ENCODE measurements at regions not wholly inside any gene's neighbourhood (a gene's known extent, or its start where the extent isn't known, plus 50 kb on each side); places are given as distances from the start of the nearest gene placed in this dataset.

GRCh38 chr10:33612551-33612950 lies 278.1 kb upstream of the NRP1 start:
- DNase-seq (ENCODE audit: extremely low spot score, unreplicated experiment): no peak
- no peak overlapping the region for H3K27ac Mint-ChIP-seq (ENCODE audit: unreplicated experiment)
- peaks cover 8% of the 10 kb centered on the region for H3K4me1 Mint-ChIP-seq (ENCODE audit: unreplicated experiment)
- H3K4me3 Mint-ChIP-seq (ENCODE audit: unreplicated experiment): no peak overlapping the region
- H3K9me3 Mint-ChIP-seq (ENCODE audit: unreplicated experiment): peaks cover 11% of the 10 kb centered on the region
- peaks cover 29% of the 10 kb centered on the region for H3K27me3 Mint-ChIP-seq (ENCODE audit: unreplicated experiment)
- no peak for TF ChIP-seq CTCF (IDR thresholded peaks at IDR 0.05)
- no peaks in the 10 kb centered on the region for H3K36me3 Mint-ChIP-seq (ENCODE audit: unreplicated experiment)

- Mint-ChIP-seq H3K36me3 (ENCODE audit: unreplicated experiment) (no peaks in the 10 kb centered on the region), H3K27ac (ENCODE audit: unreplicated experiment) (no peak overlapping the region), H3K4me3 (ENCODE audit: unreplicated experiment) (no peak overlapping the region), H3K27me3 (ENCODE audit: unreplicated experiment) (peaks cover 29% of the 10 kb centered on the region), H3K9me3 (ENCODE audit: unreplicated experiment) (peaks cover 11% of the 10 kb centered on the region), H3K4me1 (ENCODE audit: unreplicated experiment) (peaks cover 8% of the 10 kb centered on the region)
- no peak for DNase-seq (ENCODE audit: extremely low spot score, unreplicated experiment)
- no peak for TF ChIP-seq CTCF (IDR thresholded peaks at IDR 0.05)
These were observed 277.6 kb upstream of the NRP1 start for GRCh38 chr10:33612116-33612515.

GRCh38 chr10:33611423-33611822 lies 277.0 kb upstream of the NRP1 start:
- no peak for TF ChIP-seq CTCF (IDR thresholded peaks at IDR 0.05)
- H3K27me3 Mint-ChIP-seq (ENCODE audit: unreplicated experiment): peaks cover 32% of the 10 kb centered on the region
- H3K4me3 Mint-ChIP-seq (ENCODE audit: unreplicated experiment): no peak overlapping the region
- no peaks in the 10 kb centered on the region for H3K36me3 Mint-ChIP-seq (ENCODE audit: unreplicated experiment)
- H3K27ac Mint-ChIP-seq (ENCODE audit: unreplicated experiment): no peak overlapping the region
- DNase-seq (ENCODE audit: extremely low spot score, unreplicated experiment): no peak
- peaks cover 11% of the 10 kb centered on the region for H3K9me3 Mint-ChIP-seq (ENCODE audit: unreplicated experiment)
- peaks cover 8% of the 10 kb centered on the region for H3K4me1 Mint-ChIP-seq (ENCODE audit: unreplicated experiment)

- Mint-ChIP-seq H3K4me1 (ENCODE audit: unreplicated experiment) (peaks cover 8% of the 10 kb centered on the region), H3K27me3 (ENCODE audit: unreplicated experiment) (peaks cover 27% of the 10 kb centered on the region), H3K4me3 (ENCODE audit: unreplicated experiment) (no peak overlapping the region), H3K9me3 (ENCODE audit: unreplicated experiment) (peaks cover 11% of the 10 kb centered on the region), H3K27ac (ENCODE audit: unreplicated experiment) (no peak overlapping the region), H3K36me3 (ENCODE audit: unreplicated experiment) (no peaks in the 10 kb centered on the region)
- no peak for TF ChIP-seq CTCF (IDR thresholded peaks at IDR 0.05)
- DNase-seq (ENCODE audit: extremely low spot score, unreplicated experiment): no peak
These were observed 275.1 kb upstream of the NRP1 start for GRCh38 chr10:33609546-33609945.

GRCh38 chr10:33602278-33602677 lies 267.8 kb upstream of the NRP1 start:
- no peak for DNase-seq (ENCODE audit: extremely low spot score, unreplicated experiment)
- no peaks in the 10 kb centered on the region for H3K4me1 Mint-ChIP-seq (ENCODE audit: unreplicated experiment)
- H3K9me3 Mint-ChIP-seq (ENCODE audit: unreplicated experiment): peaks cover 6% of the 10 kb centered on the region
- H3K36me3 Mint-ChIP-seq (ENCODE audit: unreplicated experiment): no peaks in the 10 kb centered on the region
- H3K27ac Mint-ChIP-seq (ENCODE audit: unreplicated experiment): no peak overlapping the region
- peaks cover 11% of the 10 kb centered on the region for H3K27me3 Mint-ChIP-seq (ENCODE audit: unreplicated experiment)
- H3K4me3 Mint-ChIP-seq (ENCODE audit: unreplicated experiment): no peak overlapping the region
- no peak for TF ChIP-seq CTCF (IDR thresholded peaks at IDR 0.05)

All from osteocyte (in vitro differentiated cells).